ENCODE measurements at regions not wholly inside any gene's neighbourhood (a gene's known extent, or its start where the extent isn't known, plus 50 kb on each side); places are given as distances from the start of the nearest gene placed in this dataset.

DNA sequence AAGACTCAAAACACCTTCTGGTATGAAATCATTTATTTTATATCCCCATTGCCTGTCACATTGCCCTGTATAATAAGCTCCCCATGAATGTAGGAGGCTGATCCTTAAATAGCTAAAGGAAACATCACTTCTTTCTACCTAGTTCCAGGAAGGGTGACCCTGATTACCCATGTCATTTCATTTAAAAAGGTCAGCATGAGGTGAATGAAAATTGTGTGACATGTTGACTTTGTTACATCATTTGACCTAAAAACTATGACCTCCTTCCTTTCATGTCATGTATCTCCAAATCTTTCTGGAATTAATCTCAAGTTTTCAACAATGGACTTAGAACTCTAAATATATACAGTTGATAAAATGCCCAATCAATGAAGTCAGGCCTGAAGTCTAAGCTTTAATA lies 161.5 kb downstream of the AHR start:
- H3K9me2 ChIP-seq (ENCODE audit: insufficient read depth, low read length) = no peaks in the 10 kb centered on the region
- no peak for TF ChIP-seq TAF1 (IDR thresholded peaks at IDR 0.05; ENCODE audit: low read depth)
- TF ChIP-seq POLR2AphosphoS5 (IDR thresholded peaks at IDR 0.05) = no peak
- TF ChIP-seq, protein P1, sequence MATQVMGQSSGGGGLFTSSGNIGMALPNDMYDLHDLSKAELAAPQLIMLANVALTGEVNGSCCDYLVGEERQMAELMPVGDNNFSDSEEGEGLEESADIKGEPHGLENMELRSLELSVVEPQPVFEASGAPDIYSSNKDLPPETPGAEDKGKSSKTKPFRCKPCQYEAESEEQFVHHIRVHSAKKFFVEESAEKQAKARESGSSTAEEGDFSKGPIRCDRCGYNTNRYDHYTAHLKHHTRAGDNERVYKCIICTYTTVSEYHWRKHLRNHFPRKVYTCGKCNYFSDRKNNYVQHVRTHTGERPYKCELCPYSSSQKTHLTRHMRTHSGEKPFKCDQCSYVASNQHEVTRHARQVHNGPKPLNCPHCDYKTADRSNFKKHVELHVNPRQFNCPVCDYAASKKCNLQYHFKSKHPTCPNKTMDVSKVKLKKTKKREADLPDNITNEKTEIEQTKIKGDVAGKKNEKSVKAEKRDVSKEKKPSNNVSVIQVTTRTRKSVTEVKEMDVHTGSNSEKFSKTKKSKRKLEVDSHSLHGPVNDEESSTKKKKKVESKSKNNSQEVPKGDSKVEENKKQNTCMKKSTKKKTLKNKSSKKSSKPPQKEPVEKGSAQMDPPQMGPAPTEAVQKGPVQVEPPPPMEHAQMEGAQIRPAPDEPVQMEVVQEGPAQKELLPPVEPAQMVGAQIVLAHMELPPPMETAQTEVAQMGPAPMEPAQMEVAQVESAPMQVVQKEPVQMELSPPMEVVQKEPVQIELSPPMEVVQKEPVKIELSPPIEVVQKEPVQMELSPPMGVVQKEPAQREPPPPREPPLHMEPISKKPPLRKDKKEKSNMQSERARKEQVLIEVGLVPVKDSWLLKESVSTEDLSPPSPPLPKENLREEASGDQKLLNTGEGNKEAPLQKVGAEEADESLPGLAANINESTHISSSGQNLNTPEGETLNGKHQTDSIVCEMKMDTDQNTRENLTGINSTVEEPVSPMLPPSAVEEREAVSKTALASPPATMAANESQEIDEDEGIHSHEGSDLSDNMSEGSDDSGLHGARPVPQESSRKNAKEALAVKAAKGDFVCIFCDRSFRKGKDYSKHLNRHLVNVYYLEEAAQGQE (IDR thresholded peaks at IDR 0.05; ENCODE audit: borderline replicate concordance) = no peak
- TF ChIP-seq SMC3 (conservative IDR thresholded peaks at IDR 0.05; ENCODE audit: poor library complexity) = no peak
- no peaks in the 10 kb centered on the region for H3K79me2 ChIP-seq (replicated peaks; ENCODE audit: insufficient read depth, low read length)
- no peak overlapping the region for H3K9ac ChIP-seq (ENCODE audit: low read length)
- no peaks in the 10 kb centered on the region for H3K27me3 ChIP-seq (ENCODE audit: insufficient read depth, low read depth, low read length)
- no peaks in the 10 kb centered on the region for H3K9me3 ChIP-seq (ENCODE audit: low read length)
- no peaks in the 10 kb centered on the region for H3K36me3 ChIP-seq (ENCODE audit: insufficient read depth, low read length)
- H3F3A ChIP-seq (ENCODE audit: insufficient read depth, low read length, poor library complexity, severe bottlenecking) = no peaks in the 10 kb centered on the region
- H3K27ac ChIP-seq (ENCODE audit: low read length) = no peak overlapping the region
- H4K20me1 ChIP-seq (ENCODE audit: insufficient read depth) = no peaks in the 10 kb centered on the region
- no peak overlapping the region for H2AFZ ChIP-seq (ENCODE audit: low read depth, low read length)
- no peak overlapping the region for H3K4me2 ChIP-seq (ENCODE audit: low read length)
- H3K4me3 ChIP-seq (ENCODE audit: low read length) = no peak overlapping the region

DNA sequence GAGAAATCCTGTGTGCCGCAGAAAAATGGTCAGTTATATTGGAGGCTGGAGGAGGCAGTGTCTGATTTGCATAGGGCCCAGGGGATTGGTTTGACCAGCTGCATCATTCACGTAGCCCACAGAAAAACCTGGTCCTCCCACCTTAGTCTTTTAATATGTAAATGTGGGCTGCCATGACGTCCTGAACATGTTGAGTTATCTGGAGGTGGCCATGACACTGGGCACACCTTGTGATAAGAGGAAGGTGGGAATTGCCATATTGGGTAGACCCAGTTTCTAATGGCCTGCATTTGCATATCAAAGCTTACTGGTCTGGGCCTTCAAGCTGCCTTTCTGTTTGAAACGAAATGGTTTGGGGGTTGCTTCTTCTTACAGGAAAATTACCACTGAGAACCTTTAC lies 162.2 kb downstream of the AHR start:
- H3K27ac ChIP-seq (ENCODE audit: low read length) = no peak overlapping the region
- no peak overlapping the region for H3K9ac ChIP-seq (ENCODE audit: low read length)
- no peaks in the 10 kb centered on the region for H3K79me2 ChIP-seq (replicated peaks; ENCODE audit: insufficient read depth, low read length)
- no peak overlapping the region for H2AFZ ChIP-seq (ENCODE audit: low read depth, low read length)
- no peaks in the 10 kb centered on the region for H4K20me1 ChIP-seq (ENCODE audit: insufficient read depth)
- TF ChIP-seq, protein P1 (IDR thresholded peaks at IDR 0.05; ENCODE audit: borderline replicate concordance) = no peak
- TF ChIP-seq TAF1 (IDR thresholded peaks at IDR 0.05; ENCODE audit: low read depth) (no peak), RAD21 (conservative IDR thresholded peaks at IDR 0.05) (no peak), POLR2AphosphoS5 (IDR thresholded peaks at IDR 0.05) (no peak), SMC3 (conservative IDR thresholded peaks at IDR 0.05; ENCODE audit: poor library complexity) (no peak), EZH2 (IDR thresholded peaks at IDR 0.05; ENCODE audit: borderline replicate concordance, insufficient read depth, low read length, poor library complexity, severe bottlenecking) (no peak), EP300 (conservative IDR thresholded peaks at IDR 0.05; ENCODE audit: poor library complexity, severe bottlenecking) (no peak), MXI1 (conservative IDR thresholded peaks at IDR 0.05; ENCODE audit: poor library complexity, severe bottlenecking) (no peak)
- TF ChIP-seq, protein P2, sequence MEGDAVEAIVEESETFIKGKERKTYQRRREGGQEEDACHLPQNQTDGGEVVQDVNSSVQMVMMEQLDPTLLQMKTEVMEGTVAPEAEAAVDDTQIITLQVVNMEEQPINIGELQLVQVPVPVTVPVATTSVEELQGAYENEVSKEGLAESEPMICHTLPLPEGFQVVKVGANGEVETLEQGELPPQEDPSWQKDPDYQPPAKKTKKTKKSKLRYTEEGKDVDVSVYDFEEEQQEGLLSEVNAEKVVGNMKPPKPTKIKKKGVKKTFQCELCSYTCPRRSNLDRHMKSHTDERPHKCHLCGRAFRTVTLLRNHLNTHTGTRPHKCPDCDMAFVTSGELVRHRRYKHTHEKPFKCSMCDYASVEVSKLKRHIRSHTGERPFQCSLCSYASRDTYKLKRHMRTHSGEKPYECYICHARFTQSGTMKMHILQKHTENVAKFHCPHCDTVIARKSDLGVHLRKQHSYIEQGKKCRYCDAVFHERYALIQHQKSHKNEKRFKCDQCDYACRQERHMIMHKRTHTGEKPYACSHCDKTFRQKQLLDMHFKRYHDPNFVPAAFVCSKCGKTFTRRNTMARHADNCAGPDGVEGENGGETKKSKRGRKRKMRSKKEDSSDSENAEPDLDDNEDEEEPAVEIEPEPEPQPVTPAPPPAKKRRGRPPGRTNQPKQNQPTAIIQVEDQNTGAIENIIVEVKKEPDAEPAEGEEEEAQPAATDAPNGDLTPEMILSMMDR (IDR thresholded peaks at IDR 0.05; ENCODE audit: poor library complexity, severe bottlenecking) = no peak
- H3K36me3 ChIP-seq (ENCODE audit: insufficient read depth, low read length) = no peaks in the 10 kb centered on the region
- no peaks in the 10 kb centered on the region for H3K27me3 ChIP-seq (ENCODE audit: insufficient read depth, low read depth, low read length)
- H3K9me2 ChIP-seq (ENCODE audit: insufficient read depth, low read length) = no peaks in the 10 kb centered on the region
- H3K9me3 ChIP-seq (ENCODE audit: low read length) = no peaks in the 10 kb centered on the region
- H3K4me3 ChIP-seq (ENCODE audit: low read length) = no peak overlapping the region
- no peaks in the 10 kb centered on the region for H3F3A ChIP-seq (ENCODE audit: insufficient read depth, low read length, poor library complexity, severe bottlenecking)
- H3K4me2 ChIP-seq (ENCODE audit: low read length) = no peak overlapping the region
